ENCODE measurements at regions not wholly inside any gene's neighbourhood (a gene's known extent, or its start where the extent isn't known, plus 50 kb on each side); places are given as distances from the start of the nearest gene placed in this dataset.

- DNase-seq (ENCODE audit: low spot score in 2 of 2), result no peak
- no peak for ATAC-seq (ENCODE audit: low read depth)
- no peaks in the 10 kb centered on the region for H3K9me3 Mint-ChIP-seq
- H3K4me3 Mint-ChIP-seq, result no peak overlapping the region
- no peak overlapping the region for H3K27ac Mint-ChIP-seq
- H3K27me3 Mint-ChIP-seq, result no peaks in the 10 kb centered on the region
- H3K4me1 Mint-ChIP-seq, result no peaks in the 10 kb centered on the region
- H3K36me3 Mint-ChIP-seq, result no peaks in the 10 kb centered on the region
Observed at GRCh38 chr10:52419281-52419680, 105.2 kb downstream of the DKK1 start.

DNA sequence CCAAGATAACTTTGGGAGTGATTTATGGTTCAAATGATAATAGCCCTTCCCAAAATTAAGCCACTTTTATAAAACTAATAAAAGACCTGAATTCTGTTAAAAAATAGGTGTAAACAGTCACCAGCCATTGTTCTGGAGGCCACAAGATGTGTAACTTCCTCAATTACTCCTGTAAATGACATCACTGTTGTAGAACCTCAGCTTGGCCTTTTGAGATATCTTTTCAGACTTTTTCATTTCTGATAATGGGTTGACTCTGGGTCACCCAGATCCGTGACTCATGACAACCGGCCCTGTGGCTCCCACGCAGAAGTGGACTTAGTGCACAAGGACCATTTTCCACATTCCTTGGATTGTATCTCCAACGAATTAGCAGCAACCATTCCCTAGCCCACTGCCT is 106.6 kb downstream of the DKK1 start:
- DNase-seq (ENCODE audit: low spot score in 2 of 2) (no peak), ATAC-seq (ENCODE audit: low read depth) (no peak)
- no peak overlapping the region for H3K27ac Mint-ChIP-seq
- H3K9me3 Mint-ChIP-seq, result no peaks in the 10 kb centered on the region
- H3K27me3 Mint-ChIP-seq, result no peaks in the 10 kb centered on the region
- H3K4me3 Mint-ChIP-seq, result no peak overlapping the region
- no peaks in the 10 kb centered on the region for H3K4me1 Mint-ChIP-seq
- no peaks in the 10 kb centered on the region for H3K36me3 Mint-ChIP-seq

DNA sequence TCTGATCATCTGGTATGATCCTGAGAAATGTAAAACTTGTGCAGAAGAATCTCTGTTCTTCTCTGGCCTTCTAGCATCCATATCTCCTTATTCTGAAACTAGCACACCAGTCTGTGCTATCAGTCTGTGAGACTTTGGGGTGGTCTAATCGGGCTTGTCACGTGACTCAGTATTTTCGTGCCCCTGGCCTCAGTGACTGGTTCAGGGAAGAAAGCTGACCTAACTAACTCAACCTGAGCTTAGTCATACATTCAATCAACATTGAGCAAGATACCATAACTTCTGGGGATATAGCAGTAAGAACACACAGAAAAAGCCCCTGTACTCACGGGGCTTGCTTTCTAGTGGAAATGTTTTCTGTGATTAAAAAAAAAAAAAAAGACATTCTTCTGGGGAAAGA is 109.3 kb downstream of the DKK1 start:
- Mint-ChIP-seq H3K27ac (no peak overlapping the region), H3K27me3 (no peaks in the 10 kb centered on the region), H3K4me3 (no peak overlapping the region), H3K36me3 (no peaks in the 10 kb centered on the region), H3K4me1 (no peaks in the 10 kb centered on the region), H3K9me3 (no peaks in the 10 kb centered on the region)
- DNase-seq (ENCODE audit: low spot score in 2 of 2) (no peak), ATAC-seq (ENCODE audit: low read depth) (no peak)

DNA sequence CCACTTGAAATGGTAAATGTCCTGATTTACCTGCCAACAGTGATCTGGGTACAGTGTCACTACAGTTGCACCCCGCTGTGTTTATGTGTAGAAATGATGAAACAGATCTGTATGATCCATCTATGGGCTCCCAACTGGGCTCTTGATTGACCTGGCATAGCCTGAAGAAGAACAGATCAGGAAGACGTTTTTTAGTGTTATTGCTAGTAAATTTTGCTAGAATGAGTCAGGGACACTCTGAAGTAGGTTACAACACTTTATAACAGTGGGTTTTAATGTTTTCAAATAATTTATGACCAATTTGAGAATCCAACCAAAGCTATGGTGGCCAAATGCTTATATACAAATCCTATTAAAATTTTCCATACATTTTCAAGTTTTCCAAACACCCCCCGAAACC is 110.3 kb downstream of the DKK1 start:
- ATAC-seq (ENCODE audit: low read depth), result no peak
- Mint-ChIP-seq H3K36me3 (no peaks in the 10 kb centered on the region), H3K27ac (no peak overlapping the region), H3K9me3 (peaks cover 2% of the 10 kb centered on the region), H3K27me3 (peaks cover 2% of the 10 kb centered on the region), H3K4me3 (no peak overlapping the region), H3K4me1 (no peaks in the 10 kb centered on the region)
- no peak for DNase-seq (ENCODE audit: low spot score in 2 of 2)

- ATAC-seq (ENCODE audit: low read depth) (no peak), DNase-seq (ENCODE audit: low spot score in 2 of 2) (no peak)
- peaks cover 3% of the 10 kb centered on the region for H3K9me3 Mint-ChIP-seq
- H3K36me3 Mint-ChIP-seq, result no peaks in the 10 kb centered on the region
- no peak overlapping the region for H3K27ac Mint-ChIP-seq
- H3K4me1 Mint-ChIP-seq, result no peaks in the 10 kb centered on the region
- H3K27me3 Mint-ChIP-seq, result peaks cover 2% of the 10 kb centered on the region
- H3K4me3 Mint-ChIP-seq, result no peak overlapping the region
Observed at GRCh38 chr10:52434734-52435133, 120.7 kb downstream of the DKK1 start.

- no peak overlapping the region for H3K27ac Mint-ChIP-seq
- ATAC-seq (ENCODE audit: low read depth) (no peak), DNase-seq (ENCODE audit: low spot score in 2 of 2) (no peak)
- no peak overlapping the region for H3K4me3 Mint-ChIP-seq
- H3K27me3 Mint-ChIP-seq, result peaks cover 2% of the 10 kb centered on the region
- H3K4me1 Mint-ChIP-seq, result no peaks in the 10 kb centered on the region
- no peaks in the 10 kb centered on the region for H3K36me3 Mint-ChIP-seq
- peaks cover 3% of the 10 kb centered on the region for H3K9me3 Mint-ChIP-seq
Observed at GRCh38 chr10:52436664-52437063, 122.6 kb downstream of the DKK1 start.

- Mint-ChIP-seq H3K36me3 (no peaks in the 10 kb centered on the region), H3K9me3 (peaks cover 1% of the 10 kb centered on the region), H3K4me3 (no peak overlapping the region), H3K27ac (no peak overlapping the region), H3K27me3 (no peaks in the 10 kb centered on the region), H3K4me1 (no peaks in the 10 kb centered on the region)
- no peak for ATAC-seq (ENCODE audit: low read depth)
- DNase-seq (ENCODE audit: low spot score in 2 of 2), result no peak
Observed at GRCh38 chr10:52437205-52437646, 123.1 kb downstream of the DKK1 start.

DNA sequence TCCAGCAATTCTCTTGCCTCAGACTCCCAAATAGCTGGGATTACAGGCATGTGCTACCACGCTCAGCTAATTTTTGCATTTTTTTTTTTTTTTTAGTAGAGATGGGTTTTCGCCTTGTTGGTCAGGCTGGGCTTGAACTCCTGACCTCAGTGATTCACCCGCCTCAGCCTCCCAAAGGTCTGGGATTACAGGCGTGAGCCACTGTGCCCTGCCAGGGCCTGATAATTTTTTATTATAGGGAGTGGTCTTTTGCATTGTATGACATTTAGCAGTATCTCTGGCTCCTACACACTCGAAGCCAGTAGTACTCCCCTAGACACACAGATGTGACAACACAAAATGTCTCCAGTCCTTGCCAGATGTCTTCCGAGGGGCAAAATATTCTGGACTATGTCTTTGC is 124.0 kb downstream of the DKK1 start:
- Mint-ChIP-seq H3K4me3 (no peak overlapping the region), H3K9me3 (no peaks in the 10 kb centered on the region), H3K36me3 (no peaks in the 10 kb centered on the region)

DNA sequence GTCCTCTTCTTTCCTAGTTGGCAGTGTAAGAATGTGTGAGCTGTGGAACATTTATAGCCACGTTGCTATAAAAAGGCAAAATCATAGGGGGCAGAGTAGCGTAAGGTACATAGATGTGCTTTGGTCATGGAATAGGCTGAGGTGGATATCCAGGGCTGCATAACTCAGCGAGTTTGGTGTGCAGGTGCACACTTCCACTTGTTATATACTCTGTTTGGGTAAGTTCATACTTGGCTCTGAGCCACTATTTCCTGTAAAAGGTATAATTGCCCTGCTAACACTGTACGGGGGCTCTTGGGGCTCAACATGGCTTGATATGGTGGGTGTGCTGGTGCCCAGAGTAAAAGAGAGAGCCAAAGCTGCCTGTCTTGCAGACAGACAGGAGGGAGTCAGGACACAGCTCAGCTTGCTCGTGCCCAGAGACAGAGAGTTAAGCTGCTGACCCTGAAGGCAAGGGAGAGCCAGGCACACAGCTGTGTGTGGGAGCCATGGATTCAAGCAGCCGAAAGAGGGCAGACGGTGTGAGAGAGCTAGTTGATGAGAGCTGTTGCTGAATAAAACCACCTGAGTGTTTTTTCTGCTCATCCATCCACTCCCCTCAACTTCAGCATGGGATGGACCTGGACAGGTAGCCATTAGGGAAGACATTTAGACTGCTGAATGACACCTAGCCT is 126.7 kb downstream of the DKK1 start:
- Mint-ChIP-seq H3K27me3 (no peaks in the 10 kb centered on the region), H3K4me1 (no peaks in the 10 kb centered on the region), H3K36me3 (no peaks in the 10 kb centered on the region), H3K27ac (no peak overlapping the region), H3K9me3 (no peaks in the 10 kb centered on the region), H3K4me3 (no peak overlapping the region)
- ATAC-seq (ENCODE audit: low read depth) (no peak), DNase-seq (ENCODE audit: low spot score in 2 of 2) (no peak)

More for the DNA sequence above, 124.0 kb downstream of the DKK1 start:
- ATAC-seq (ENCODE audit: low read depth) (no peak), DNase-seq (ENCODE audit: low spot score in 2 of 2) (no peak)
- Mint-ChIP-seq H3K27ac (no peak overlapping the region), H3K27me3 (no peaks in the 10 kb centered on the region), H3K4me1 (no peaks in the 10 kb centered on the region)

GRCh38 chr10:52442576-52442975 is 128.5 kb downstream of the DKK1 start:
- Mint-ChIP-seq H3K27ac (no peak overlapping the region), H3K4me3 (no peak overlapping the region), H3K4me1 (no peaks in the 10 kb centered on the region), H3K9me3 (no peaks in the 10 kb centered on the region), H3K36me3 (no peaks in the 10 kb centered on the region), H3K27me3 (no peaks in the 10 kb centered on the region)
- no peak for DNase-seq (ENCODE audit: low spot score in 2 of 2)
- no peak for ATAC-seq (ENCODE audit: low read depth)

GRCh38 chr10:52443419-52444388 is 129.6 kb downstream of the DKK1 start:
- no peaks in the 10 kb centered on the region for H3K27me3 Mint-ChIP-seq
- H3K36me3 Mint-ChIP-seq, result no peaks in the 10 kb centered on the region
- H3K9me3 Mint-ChIP-seq, result no peaks in the 10 kb centered on the region
- no peak for ATAC-seq (ENCODE audit: low read depth)
- H3K4me3 Mint-ChIP-seq, result no peak overlapping the region
- H3K4me1 Mint-ChIP-seq, result no peaks in the 10 kb centered on the region
- no peak for DNase-seq (ENCODE audit: low spot score in 2 of 2)
- H3K27ac Mint-ChIP-seq, result no peak overlapping the region

- Mint-ChIP-seq H3K4me3 (no peak overlapping the region), H3K36me3 (no peaks in the 10 kb centered on the region), H3K9me3 (no peaks in the 10 kb centered on the region), H3K4me1 (no peaks in the 10 kb centered on the region), H3K27me3 (no peaks in the 10 kb centered on the region), H3K27ac (no peak overlapping the region)
- ATAC-seq (ENCODE audit: low read depth) (no peak), DNase-seq (ENCODE audit: low spot score in 2 of 2) (no peak)
Observed at GRCh38 chr10:52446391-52446790, 132.3 kb downstream of the DKK1 start.

DNA sequence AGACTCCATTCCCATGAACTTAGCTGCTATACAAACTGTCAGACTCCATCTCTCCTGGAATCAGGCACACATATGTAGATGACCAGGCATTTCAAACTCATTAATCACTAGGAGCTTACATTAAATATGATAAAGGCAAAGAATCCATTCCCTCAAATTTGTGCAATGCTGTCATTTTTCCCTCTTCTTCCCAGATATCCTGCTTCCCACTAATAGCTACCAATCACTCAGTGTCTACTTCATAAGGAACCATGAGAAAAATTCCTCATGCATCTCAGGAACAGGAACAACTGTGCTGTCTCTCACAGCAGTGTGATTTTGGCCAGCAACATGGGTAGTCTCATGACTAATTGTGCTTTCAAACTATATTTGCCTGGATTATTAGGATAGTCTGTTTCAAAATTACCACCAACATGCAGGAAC is 133.9 kb downstream of the DKK1 start:
- ATAC-seq (ENCODE audit: low read depth) (no peak), DNase-seq (ENCODE audit: low spot score in 2 of 2) (no peak)
- no peaks in the 10 kb centered on the region for H3K27me3 Mint-ChIP-seq
- H3K9me3 Mint-ChIP-seq, result no peaks in the 10 kb centered on the region
- H3K4me1 Mint-ChIP-seq, result no peaks in the 10 kb centered on the region
- no peak overlapping the region for H3K4me3 Mint-ChIP-seq
- no peak overlapping the region for H3K27ac Mint-ChIP-seq
- no peaks in the 10 kb centered on the region for H3K36me3 Mint-ChIP-seq

GRCh38 chr10:52450762-52451291 is 136.7 kb downstream of the DKK1 start:
- Mint-ChIP-seq H3K9me3 (no peaks in the 10 kb centered on the region), H3K27ac (no peak overlapping the region), H3K27me3 (no peaks in the 10 kb centered on the region), H3K4me1 (no peaks in the 10 kb centered on the region), H3K36me3 (no peaks in the 10 kb centered on the region), H3K4me3 (no peak overlapping the region)
- ATAC-seq (ENCODE audit: low read depth) (no peak), DNase-seq (ENCODE audit: low spot score in 2 of 2) (no peak)

Measured in memory B cell (primary cell).